ENCODE measurements at regions not wholly inside any gene's neighbourhood (a gene's known extent, or its start where the extent isn't known, plus 50 kb on each side); places are given as distances from the start of the nearest gene placed in this dataset.
"Not testable (repeated sequence)": the region's sequence is repeated elsewhere in the genome, so short reads cannot be mapped to it uniquely, and the experiment has no call there.

- DNase-seq (ENCODE audit: low read depth): no peak
- H3K4me3 ChIP-seq (ENCODE audit: low read depth, low read length): no peak overlapping the region
- no peak for TF ChIP-seq MAX (IDR thresholded peaks at IDR 0.05; ENCODE audit: low read depth, low read length)
- no peak for TF ChIP-seq MYC (IDR thresholded peaks at IDR 0.05; ENCODE audit: low read depth, low read length)
- no peak for TF ChIP-seq CTCF (IDR thresholded peaks at IDR 0.05; ENCODE audit: low read depth, low read length)
- no peak for TF ChIP-seq POLR2A (IDR thresholded peaks at IDR 0.05; ENCODE audit: extremely low read depth, insufficient read length)
These were observed 908.2 kb upstream of the CDH10 start for GRCh38 chr5:25552871-25553481.

GRCh38 chr5:25550793-25551192, 906.0 kb upstream of the CDH10 start:
- no peak overlapping the region for H3K4me3 ChIP-seq (ENCODE audit: low read depth, low read length)
- no peak for TF ChIP-seq MAX (IDR thresholded peaks at IDR 0.05; ENCODE audit: low read depth, low read length)
- no peak for TF ChIP-seq MYC (IDR thresholded peaks at IDR 0.05; ENCODE audit: low read depth, low read length)
- no peak for TF ChIP-seq POLR2A (IDR thresholded peaks at IDR 0.05; ENCODE audit: extremely low read depth, insufficient read length)
- TF ChIP-seq CTCF (IDR thresholded peaks at IDR 0.05; ENCODE audit: low read depth, low read length): no peak

GRCh38 chr5:25544652-25545249, 900.0 kb upstream of the CDH10 start:
- H3K4me3 ChIP-seq (ENCODE audit: low read depth, low read length): no peak overlapping the region
- TF ChIP-seq CTCF (IDR thresholded peaks at IDR 0.05; ENCODE audit: low read depth, low read length) (peak; percentile 73), MYC (IDR thresholded peaks at IDR 0.05; ENCODE audit: low read depth, low read length) (no peak), MAX (IDR thresholded peaks at IDR 0.05; ENCODE audit: low read depth, low read length) (peak; percentile 61)
- peak; percentile 68 for DNase-seq (ENCODE audit: low read depth)

More at GRCh38 chr5:25550793-25551192, 906.0 kb upstream of the CDH10 start:
- no peak for DNase-seq (ENCODE audit: low read depth)

- DNase-seq (ENCODE audit: low read depth): no peak
- TF ChIP-seq MAX (IDR thresholded peaks at IDR 0.05; ENCODE audit: low read depth, low read length) (no peak), MYC (IDR thresholded peaks at IDR 0.05; ENCODE audit: low read depth, low read length) (no peak), CTCF (IDR thresholded peaks at IDR 0.05; ENCODE audit: low read depth, low read length) (no peak), POLR2A (IDR thresholded peaks at IDR 0.05; ENCODE audit: extremely low read depth, insufficient read length) (no peak)
- no peak overlapping the region for H3K4me3 ChIP-seq (ENCODE audit: low read depth, low read length)
These were observed 895.9 kb upstream of the CDH10 start for GRCh38 chr5:25540628-25541027.

- TF ChIP-seq MYC (IDR thresholded peaks at IDR 0.05; ENCODE audit: low read depth, low read length) (no peak), MAX (IDR thresholded peaks at IDR 0.05; ENCODE audit: low read depth, low read length) (no peak), CTCF (IDR thresholded peaks at IDR 0.05; ENCODE audit: low read depth, low read length) (no peak), POLR2A (IDR thresholded peaks at IDR 0.05; ENCODE audit: extremely low read depth, insufficient read length) (no peak)
- no peak overlapping the region for H3K4me3 ChIP-seq (ENCODE audit: low read depth, low read length)
- DNase-seq (ENCODE audit: low read depth): no peak
These were observed 894.8 kb upstream of the CDH10 start for GRCh38 chr5:25539536-25539935.

- not testable (repeated sequence) for H3K4me3 ChIP-seq (ENCODE audit: low read depth, low read length); DNase-seq (ENCODE audit: low read depth)
These were observed 891.7 kb upstream of the CDH10 start for GRCh38 chr5:25536461-25536860.

Measured in NB4 (cell line).